Panc1 (cell line): ENCODE measurements at regions not wholly inside any gene's neighbourhood (a gene's known extent, or its start where the extent isn't known, plus 50 kb on each side); places are given as distances from the start of the nearest gene placed in this dataset.

Experiments
- ATAC-seq: fragments of 200-7000 bp; cut with Tn5 transposase; 2 replicates; pipeline ENCODE4 v1.9.1; 2020; ENCODE audit warnings: mild to moderate bottlenecking, moderate library complexity
- BruUV-seq: library from RNA; stranded (reverse); fragments of 400-500 nt; replicated peaks from 2 replicates; lab custom pipeline; 2021; lab: Mats Ljungman, UMichigan
- CTCF ChIA-PET: fragments of 300-600 bp; sonication (Branson Sonifier 250); formaldehyde crosslinking; loops from one replicate; lab custom pipeline; 2022; ENCODE audit warnings: antibody characterized with exemption; lab: Charles Lee
- POLR2A ChIA-PET: fragments of 300-600 bp; sonication (Branson Sonifier 250); formaldehyde crosslinking; loops from one replicate; lab custom pipeline; 2022; ENCODE audit warnings: antibody characterized with exemption; lab: Charles Lee
- DNase-seq: peaks from one replicate; pipeline ENCODE4 v3.0.0-alpha.2; 2010; ENCODE audit warnings: low read depth, low spot score
- H3K27ac ChIP-seq: 2 replicates; pipeline ENCODE4 v1.5.1; 2011; ENCODE audit warnings: mild to moderate bottlenecking, low read length, inconsistent platforms
- H3K27me3 ChIP-seq: fragments of 200-500 bp; sonication (Bioruptor generic); 2 replicates; pipeline ENCODE4 v1.6.0; 2014; ENCODE audit warnings: low read length, inconsistent platforms; ENCODE audit not compliant: control insufficient read depth, insufficient read depth
- H3K36me3 ChIP-seq: fragments of 200-500 bp; sonication (Bioruptor generic); 2 replicates; pipeline ENCODE4 v1.5.1; 2014; ENCODE audit warnings: inconsistent platforms, mild to moderate bottlenecking, low read length, moderate library complexity; ENCODE audit not compliant: control insufficient read depth, insufficient read depth
- H3K4me1 ChIP-seq: 2 replicates; pipeline ENCODE4 v1.5.1; 2011; ENCODE audit warnings: inconsistent platforms, mild to moderate bottlenecking, low read length, moderate library complexity; ENCODE audit not compliant: control insufficient read depth, insufficient read depth
- H3K4me3 ChIP-seq, 2 experiments: 2 replicates each; pipeline ENCODE4 v1.5.1; 2011 to 2012; ENCODE audit warnings: low read depth in 2 of 2, low read length in 2 of 2, mild to moderate bottlenecking in 2 of 2, inconsistent platforms in 1 of 2, moderate library complexity in 1 of 2
- H3K9me3 ChIP-seq: fragments of 200-500 bp; sonication (Bioruptor generic); 2 replicates; pipeline ENCODE4 v1.5.1; 2014; ENCODE audit warnings: low read depth, mild to moderate bottlenecking, inconsistent platforms, low read length, moderate library complexity; ENCODE audit not compliant: control insufficient read depth, insufficient read depth
- POLR2AphosphoS5 ChIP-seq: IDR thresholded peaks from 2 replicates; pipeline ENCODE4 v1.6.1; 2012; ENCODE audit warnings: mild to moderate bottlenecking, low read depth, low read length, moderate library complexity
- SIN3A ChIP-seq: IDR thresholded peaks from 2 replicates; pipeline ENCODE4 v1.6.1; 2012; ENCODE audit warnings: low read depth, mild to moderate bottlenecking, low read length, moderate library complexity, borderline replicate concordance; ENCODE audit not compliant: insufficient read depth
- TCF7L2 ChIP-seq: IDR thresholded peaks from 2 replicates; pipeline ENCODE4 v1.6.1; 2011; ENCODE audit warnings: mild to moderate bottlenecking, low read depth, low read length, inconsistent platforms
- in situ Hi-C: cut with HindIII; loops from 2 replicates; pipeline ENCODE4 v1.10.0; 2016; ENCODE audit warnings: low sequenced_read_pairs, low pct_unique_long_range_greater_than_20kb
- intact Hi-C: fragments of 100-400 bp; cut with micrococcal nuclease; formaldehyde crosslinking; loops from one replicate; pipeline ENCODE4 v1.10.0; 2022; ENCODE audit not compliant: unreplicated experiment
- TF ChIP-seq, protein P1 (sequence below): fragments of 450-650 bp; IDR thresholded peaks from 2 replicates; pipeline ENCODE4 v1.5.1; 2017; ENCODE audit warnings: mild to moderate bottlenecking
- TF ChIP-seq, protein P2 (sequence below), 2 experiments: IDR thresholded peaks; 2 replicates each; pipeline ENCODE4 v1.6.1; 2011 to 2012; ENCODE audit warnings: low read depth in 2 of 2, control low read depth in 1 of 2, low read length in 1 of 2, mild to moderate bottlenecking in 1 of 2, moderate library complexity in 1 of 2; ENCODE audit not compliant: insufficient read depth in 1 of 2

DNA sequence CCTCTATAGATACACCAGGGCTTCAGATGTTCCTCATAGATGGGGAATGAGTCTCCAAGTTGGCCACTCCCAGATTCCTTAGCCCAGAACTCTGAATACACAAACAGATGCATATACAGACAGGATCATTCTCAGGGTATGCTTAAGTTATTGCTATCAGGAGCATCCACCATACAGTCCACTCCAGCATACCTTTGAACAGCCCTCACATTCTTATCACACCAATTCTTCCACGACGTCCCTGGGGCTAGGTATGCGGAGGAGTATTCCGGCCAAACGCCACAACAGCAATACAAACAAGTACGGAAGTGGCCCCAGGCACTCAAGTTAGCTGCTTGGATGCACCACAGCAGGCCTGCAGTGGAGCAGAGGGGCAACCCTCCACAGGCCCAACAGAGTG lies 312.5 kb upstream of the CHAC2 start:
- H3K4me1 ChIP-seq, result no peaks in the 10 kb centered on the region
- no peak for ATAC-seq
- no peaks in the 10 kb centered on the region for H3K36me3 ChIP-seq
- BruUV-seq, result no TSS peak
- ChIA-PET CTCF (no interaction called here), POLR2A (no interaction called here)
- H3K27ac ChIP-seq, result no peak overlapping the region
- intact Hi-C loops (no loop called here), in situ Hi-C loops (no loop called here)
- no peaks in the 10 kb centered on the region for H3K9me3 ChIP-seq
- no peaks in the 10 kb centered on the region for H3K27me3 ChIP-seq
- H3K4me3 ChIP-seq, result no peak overlapping the region
- TF ChIP-seq, protein P1, sequence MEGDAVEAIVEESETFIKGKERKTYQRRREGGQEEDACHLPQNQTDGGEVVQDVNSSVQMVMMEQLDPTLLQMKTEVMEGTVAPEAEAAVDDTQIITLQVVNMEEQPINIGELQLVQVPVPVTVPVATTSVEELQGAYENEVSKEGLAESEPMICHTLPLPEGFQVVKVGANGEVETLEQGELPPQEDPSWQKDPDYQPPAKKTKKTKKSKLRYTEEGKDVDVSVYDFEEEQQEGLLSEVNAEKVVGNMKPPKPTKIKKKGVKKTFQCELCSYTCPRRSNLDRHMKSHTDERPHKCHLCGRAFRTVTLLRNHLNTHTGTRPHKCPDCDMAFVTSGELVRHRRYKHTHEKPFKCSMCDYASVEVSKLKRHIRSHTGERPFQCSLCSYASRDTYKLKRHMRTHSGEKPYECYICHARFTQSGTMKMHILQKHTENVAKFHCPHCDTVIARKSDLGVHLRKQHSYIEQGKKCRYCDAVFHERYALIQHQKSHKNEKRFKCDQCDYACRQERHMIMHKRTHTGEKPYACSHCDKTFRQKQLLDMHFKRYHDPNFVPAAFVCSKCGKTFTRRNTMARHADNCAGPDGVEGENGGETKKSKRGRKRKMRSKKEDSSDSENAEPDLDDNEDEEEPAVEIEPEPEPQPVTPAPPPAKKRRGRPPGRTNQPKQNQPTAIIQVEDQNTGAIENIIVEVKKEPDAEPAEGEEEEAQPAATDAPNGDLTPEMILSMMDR, result no peak
- no peak for TF ChIP-seq TCF7L2
- no peak for TF ChIP-seq SIN3A
- no peak for TF ChIP-seq POLR2AphosphoS5
- TF ChIP-seq, protein P2, sequence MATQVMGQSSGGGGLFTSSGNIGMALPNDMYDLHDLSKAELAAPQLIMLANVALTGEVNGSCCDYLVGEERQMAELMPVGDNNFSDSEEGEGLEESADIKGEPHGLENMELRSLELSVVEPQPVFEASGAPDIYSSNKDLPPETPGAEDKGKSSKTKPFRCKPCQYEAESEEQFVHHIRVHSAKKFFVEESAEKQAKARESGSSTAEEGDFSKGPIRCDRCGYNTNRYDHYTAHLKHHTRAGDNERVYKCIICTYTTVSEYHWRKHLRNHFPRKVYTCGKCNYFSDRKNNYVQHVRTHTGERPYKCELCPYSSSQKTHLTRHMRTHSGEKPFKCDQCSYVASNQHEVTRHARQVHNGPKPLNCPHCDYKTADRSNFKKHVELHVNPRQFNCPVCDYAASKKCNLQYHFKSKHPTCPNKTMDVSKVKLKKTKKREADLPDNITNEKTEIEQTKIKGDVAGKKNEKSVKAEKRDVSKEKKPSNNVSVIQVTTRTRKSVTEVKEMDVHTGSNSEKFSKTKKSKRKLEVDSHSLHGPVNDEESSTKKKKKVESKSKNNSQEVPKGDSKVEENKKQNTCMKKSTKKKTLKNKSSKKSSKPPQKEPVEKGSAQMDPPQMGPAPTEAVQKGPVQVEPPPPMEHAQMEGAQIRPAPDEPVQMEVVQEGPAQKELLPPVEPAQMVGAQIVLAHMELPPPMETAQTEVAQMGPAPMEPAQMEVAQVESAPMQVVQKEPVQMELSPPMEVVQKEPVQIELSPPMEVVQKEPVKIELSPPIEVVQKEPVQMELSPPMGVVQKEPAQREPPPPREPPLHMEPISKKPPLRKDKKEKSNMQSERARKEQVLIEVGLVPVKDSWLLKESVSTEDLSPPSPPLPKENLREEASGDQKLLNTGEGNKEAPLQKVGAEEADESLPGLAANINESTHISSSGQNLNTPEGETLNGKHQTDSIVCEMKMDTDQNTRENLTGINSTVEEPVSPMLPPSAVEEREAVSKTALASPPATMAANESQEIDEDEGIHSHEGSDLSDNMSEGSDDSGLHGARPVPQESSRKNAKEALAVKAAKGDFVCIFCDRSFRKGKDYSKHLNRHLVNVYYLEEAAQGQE (IDR thresholded peaks at IDR 0.05; ENCODE audit: insufficient read depth in 1 of 2, low read depth in 2 of 2, low read length in 1 of 2), result no peak
- no peak for DNase-seq

DNA sequence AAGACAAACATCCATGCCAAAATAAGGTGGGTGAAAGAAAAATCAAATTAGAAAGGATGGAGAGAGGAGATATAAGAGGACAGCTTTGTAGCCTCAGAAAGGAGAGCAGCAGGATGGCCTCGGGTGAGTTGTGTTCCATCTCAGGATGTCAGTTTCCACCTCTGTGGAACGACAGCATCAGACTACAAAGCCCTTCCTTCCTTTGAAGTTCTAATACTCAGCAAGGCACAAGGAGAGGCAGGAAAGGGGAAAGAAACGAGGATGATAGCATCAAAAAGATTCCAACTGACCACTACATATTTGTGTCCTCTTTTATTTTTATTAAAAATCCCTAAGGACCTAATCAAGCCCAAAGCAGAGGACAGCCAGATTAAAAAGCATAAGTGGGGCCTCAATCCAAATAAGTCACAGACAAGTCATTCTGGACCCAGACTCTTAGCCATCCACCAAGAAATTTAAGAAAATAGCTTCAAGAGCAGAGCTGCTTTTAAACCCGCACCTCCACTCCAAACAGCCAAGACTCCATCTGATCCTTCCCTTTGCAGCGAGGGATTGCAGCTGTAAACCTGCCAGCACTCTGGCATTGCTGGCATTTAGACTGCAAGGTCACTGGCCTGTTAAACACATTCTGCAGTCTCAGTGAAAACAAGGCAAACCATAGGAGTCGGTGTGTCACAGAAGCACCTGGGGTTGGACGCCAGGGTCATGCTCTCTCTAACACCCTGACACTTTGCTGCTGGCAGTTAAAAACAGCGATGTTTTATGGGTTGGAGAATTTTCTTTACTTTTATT lies 314.5 kb upstream of the CHAC2 start:
- in situ Hi-C loops (no loop called here), intact Hi-C loops (no loop called here)
- POLR2A ChIA-PET, result no interaction called here
- no peak for DNase-seq
- H3K27me3 ChIP-seq, result no peaks in the 10 kb centered on the region
- H3K27ac ChIP-seq, result no peak overlapping the region
- BruUV-seq, result no TSS peak
- no peaks in the 10 kb centered on the region for H3K4me1 ChIP-seq
- no peaks in the 10 kb centered on the region for H3K36me3 ChIP-seq
- no peaks in the 10 kb centered on the region for H3K9me3 ChIP-seq
- TF ChIP-seq POLR2AphosphoS5 (no peak), SIN3A (no peak), TCF7L2 (no peak)
- TF ChIP-seq, protein P1, result no peak
- TF ChIP-seq, protein P2 (IDR thresholded peaks at IDR 0.05; ENCODE audit: insufficient read depth in 1 of 2, low read depth in 2 of 2, low read length in 1 of 2), result no peak
- no peak for ATAC-seq
- CTCF ChIA-PET, result no interaction called here
- no peak overlapping the region for H3K4me3 ChIP-seq
